ENCODE measurements at regions not wholly inside any gene's neighbourhood (a gene's known extent, or its start where the extent isn't known, plus 50 kb on each side); places are given as distances from the start of the nearest gene placed in this dataset.

- no peak for DNase-seq (ENCODE audit: low read depth)
- no peak for TF ChIP-seq CTCF (IDR thresholded peaks at IDR 0.05; ENCODE audit: insufficient read depth, low read depth, low read length)
- no peak overlapping the region for H3K4me3 ChIP-seq (ENCODE audit: low read depth, low read length)
Measured at GRCh38 chr1:38118976-38119375, 72.4 kb upstream of the POU3F1 start.

DNA sequence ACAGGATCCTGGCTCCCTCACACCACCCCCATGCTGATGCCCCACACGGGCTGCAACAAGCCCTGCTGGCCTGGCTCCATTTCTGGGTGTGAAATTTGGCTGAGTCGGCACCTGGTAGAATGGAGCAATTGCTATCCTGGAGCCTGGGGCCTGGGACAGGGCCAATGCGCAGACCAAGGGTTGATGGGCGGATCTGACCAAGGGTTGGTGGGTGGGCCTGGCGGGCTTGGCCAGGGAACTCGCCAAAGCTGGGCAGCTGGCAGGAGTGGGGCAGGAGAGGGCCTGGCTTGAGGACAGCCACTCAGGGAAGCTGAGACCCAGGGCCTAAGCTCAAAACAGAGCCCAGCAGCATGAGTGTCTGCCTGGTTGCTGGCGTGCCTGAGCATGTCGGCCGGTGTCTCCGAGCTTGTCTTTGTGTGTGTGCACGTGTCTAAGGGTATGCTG, 70.9 kb upstream of the POU3F1 start:
- no peak for TF ChIP-seq CTCF (IDR thresholded peaks at IDR 0.05; ENCODE audit: insufficient read depth, low read depth, low read length)
- no peak overlapping the region for H3K4me3 ChIP-seq (ENCODE audit: low read depth, low read length)
- no peak for DNase-seq (ENCODE audit: low read depth)

- no peak overlapping the region for H3K4me3 ChIP-seq (ENCODE audit: low read depth, low read length)
- TF ChIP-seq CTCF (IDR thresholded peaks at IDR 0.05; ENCODE audit: insufficient read depth, low read depth, low read length), result no peak
- DNase-seq (ENCODE audit: low read depth), result no peak
Measured at GRCh38 chr1:38115682-38116202, 69.1 kb upstream of the POU3F1 start.

GRCh38 chr1:38115226-38115625, 68.6 kb upstream of the POU3F1 start:
- no peak for DNase-seq (ENCODE audit: low read depth)
- TF ChIP-seq CTCF (IDR thresholded peaks at IDR 0.05; ENCODE audit: insufficient read depth, low read depth, low read length), result no peak
- H3K4me3 ChIP-seq (ENCODE audit: low read depth, low read length), result no peak overlapping the region

- TF ChIP-seq CTCF (IDR thresholded peaks at IDR 0.05; ENCODE audit: insufficient read depth, low read depth, low read length), result no peak
- DNase-seq (ENCODE audit: low read depth), result no peak
- no peak overlapping the region for H3K4me3 ChIP-seq (ENCODE audit: low read depth, low read length)
Measured at GRCh38 chr1:38114241-38115026, 67.8 kb upstream of the POU3F1 start.

DNA sequence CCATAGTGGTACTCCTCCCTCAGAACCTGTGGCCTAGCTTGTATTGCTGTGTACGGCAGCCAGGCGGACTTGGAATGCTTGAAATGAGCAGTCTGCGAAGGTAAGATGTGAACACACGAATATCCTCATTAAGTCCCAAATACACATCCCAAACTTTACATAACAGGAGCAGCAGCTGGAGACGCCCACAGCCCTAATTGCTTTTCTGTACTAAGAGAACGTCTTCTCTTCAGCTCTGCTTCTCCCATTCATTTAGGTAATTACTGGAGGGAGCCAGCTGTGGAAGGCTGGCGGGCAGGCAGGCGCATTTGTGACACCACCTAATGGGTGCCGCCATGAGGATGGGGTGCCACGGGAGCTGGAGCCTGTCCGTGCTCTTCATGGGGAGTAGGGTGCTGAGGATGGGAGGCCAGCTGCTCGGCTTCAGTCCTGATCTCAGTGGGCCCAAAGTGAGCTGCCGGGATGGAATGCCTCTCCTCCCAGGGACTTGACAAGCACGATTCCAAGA, 66.6 kb upstream of the POU3F1 start:
- TF ChIP-seq CTCF (IDR thresholded peaks at IDR 0.05; ENCODE audit: insufficient read depth, low read depth, low read length), result no peak
- H3K4me3 ChIP-seq (ENCODE audit: low read depth, low read length), result no peak overlapping the region
- no peak for DNase-seq (ENCODE audit: low read depth)

Measured in fibroblast of villous mesenchyme (primary cell).